CD4-positive, alpha-beta T cell treated with Interleukin-12 subunit alpha and Interleukin-12 subunit beta, for 1 hour (primary cell): ENCODE measurements at regions not wholly inside any gene's neighbourhood (a gene's known extent, or its start where the extent isn't known, plus 50 kb on each side); places are given as distances from the start of the nearest gene placed in this dataset.
"Not testable (repeated sequence)": the region's sequence is repeated elsewhere in the genome, so short reads cannot be mapped to it uniquely, and the experiment has no call there.

Experiments
- DNase-seq: peaks from one replicate; pipeline ENCODE4 v3.0.0-alpha.2; 2020

DNA sequence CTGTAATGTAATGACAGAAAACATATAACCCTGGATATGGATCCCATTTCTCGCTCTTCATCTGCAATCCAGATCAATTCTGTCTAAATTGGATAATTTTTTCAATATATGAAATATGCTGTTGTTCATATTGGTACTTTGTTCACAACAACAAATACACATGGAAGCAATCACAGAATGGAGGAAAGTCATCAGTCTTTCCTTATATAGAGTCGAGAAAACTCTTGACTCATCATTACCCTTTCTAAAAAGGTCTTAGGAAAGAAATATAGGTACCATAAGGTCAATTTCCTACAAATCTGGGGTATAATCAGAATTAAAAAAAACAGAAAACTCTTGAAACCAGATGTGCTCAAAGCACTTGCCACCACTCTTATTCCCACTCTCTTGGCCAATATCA lies 677.6 kb upstream of the ID4 start:
- no peak for DNase-seq

DNA sequence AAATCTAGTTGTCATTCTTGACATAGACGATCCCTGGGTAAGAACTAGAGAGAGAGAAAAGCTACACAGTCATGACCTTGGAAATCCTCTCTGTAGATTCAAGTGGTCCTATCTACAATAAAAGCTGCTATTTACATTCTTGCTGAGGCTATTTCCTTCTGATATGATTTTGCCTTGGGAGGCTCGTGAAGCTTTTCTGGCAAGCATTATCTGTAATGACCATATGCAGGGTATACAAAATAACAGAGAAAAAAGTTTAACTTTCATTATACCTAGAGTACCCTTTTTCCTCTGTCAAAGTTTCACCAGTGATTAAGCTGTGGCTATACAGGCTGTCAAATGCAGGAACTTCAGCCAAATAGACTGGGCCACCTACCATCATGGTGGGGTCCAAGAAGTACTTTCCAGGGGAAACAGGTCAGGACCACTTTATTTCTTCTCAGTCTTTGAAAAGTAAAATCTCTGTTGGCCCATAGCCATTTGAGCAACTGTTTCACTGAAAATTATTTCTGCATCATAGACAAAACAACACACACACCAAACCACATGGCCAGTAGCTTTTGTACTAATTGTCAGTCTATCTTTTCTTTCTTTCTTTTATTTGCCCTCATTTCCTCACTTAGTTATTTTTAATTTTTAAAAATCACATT lies 677.0 kb upstream of the ID4 start:
- no peak for DNase-seq

DNA sequence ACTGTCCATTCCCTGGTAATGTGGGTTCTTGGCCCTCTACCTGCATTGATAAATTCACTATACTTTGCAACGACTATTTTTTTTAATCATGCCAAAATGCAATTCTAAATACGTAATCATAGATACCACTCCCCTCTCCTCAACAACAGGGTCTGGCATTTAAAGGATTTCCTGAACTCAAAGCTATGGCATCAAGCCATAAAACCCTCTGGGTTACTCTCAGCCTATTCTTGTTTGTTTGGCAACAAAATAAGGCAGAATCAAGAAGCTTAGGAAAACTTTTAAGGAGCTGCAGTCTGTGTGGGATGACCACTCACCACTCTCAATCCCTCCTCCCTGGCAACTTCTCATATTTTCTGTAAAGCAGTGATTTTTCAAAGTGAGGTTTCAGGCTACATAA lies 669.9 kb upstream of the ID4 start:
- DNase-seq: no peak

DNA sequence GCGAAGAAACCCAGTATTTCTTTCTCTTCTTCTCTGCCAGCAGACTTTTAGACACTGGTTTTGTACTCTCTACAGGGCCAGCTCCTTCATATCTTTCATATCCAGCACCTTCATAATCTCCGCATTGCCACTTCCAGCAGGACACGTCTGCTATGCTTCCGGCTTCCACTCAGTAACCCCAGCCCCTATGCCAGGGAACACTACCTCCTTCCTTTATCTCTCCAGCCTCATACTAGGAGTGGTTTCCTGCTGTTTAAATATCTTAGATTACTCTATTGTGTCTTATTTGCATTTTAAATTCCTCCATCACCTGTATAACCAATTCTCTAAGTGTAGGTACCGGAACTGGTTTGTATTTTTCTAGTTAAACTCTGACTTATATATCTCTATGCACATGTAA lies 667.8 kb upstream of the ID4 start:
- no peak for DNase-seq

DNA sequence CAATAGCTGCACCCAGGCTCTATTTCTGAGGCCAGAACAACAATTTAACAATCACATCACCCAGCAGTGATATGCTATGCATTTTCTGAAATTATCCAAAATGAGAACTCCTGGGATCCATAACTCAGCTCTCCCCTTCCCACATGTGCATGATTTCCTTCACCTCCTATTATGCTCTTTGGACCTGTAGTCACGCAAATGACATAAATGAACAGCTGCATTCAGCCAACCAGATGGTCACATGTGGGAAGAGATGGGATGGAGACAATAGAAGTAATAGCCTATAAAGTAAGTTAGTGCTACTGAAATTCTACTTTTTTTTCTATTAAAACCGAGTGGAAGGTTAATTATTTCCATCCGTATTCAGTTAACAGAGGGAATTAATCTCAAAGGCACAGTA lies 662.1 kb upstream of the ID4 start:
- no peak for DNase-seq

DNA sequence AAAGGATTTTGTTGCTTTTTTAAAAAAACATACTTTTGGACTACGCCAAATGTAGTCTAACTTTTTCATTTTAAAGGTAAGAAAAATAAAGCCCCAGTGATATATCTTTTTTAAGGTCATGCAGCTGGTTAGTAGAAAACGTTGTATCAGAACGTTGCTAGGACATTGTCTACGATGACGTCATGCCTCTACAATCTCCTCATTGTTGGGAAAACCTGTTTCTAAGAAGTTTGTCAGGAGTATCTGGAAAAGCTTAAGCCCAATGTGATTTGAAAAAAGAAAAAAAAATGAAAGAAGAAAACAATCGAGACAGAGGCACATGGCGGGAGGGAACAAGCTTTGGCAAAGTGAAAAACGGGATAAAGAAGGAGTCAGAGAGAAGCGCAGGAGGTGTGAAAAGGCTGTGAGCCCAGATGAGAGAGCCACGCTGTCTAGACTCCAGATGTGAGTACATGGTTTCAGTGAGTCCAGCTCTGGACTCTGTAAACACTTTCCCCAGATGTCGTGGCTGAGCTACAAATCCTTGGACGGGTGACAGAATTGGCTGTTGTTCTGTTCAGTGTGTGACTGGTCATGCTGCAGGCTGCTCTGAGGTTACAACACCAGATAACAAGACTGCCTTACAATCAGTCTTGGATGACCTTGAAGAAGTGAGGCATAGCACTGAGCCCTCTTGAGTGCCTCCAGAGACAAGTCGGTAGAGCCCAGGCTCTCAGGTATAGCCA lies 656.7 kb upstream of the ID4 start:
- no peak for DNase-seq

DNA sequence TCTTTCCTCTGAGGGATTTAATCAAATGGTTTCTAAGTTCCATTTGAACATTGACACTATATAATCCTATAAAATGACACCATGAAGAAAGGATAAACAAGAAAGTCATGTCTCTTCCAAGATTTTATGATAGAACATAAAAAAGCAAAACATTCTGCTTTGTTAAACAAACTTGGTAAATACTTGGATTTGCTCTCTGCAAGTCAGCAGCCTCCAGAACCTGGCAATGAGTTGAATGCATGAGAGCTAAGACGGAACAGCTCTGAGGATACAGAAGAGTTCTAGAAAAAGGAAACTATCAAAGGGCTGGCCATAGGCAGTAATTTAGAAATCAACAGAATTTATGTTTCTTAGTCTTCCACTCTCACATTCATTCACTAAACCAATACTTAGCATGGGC lies 656.0 kb upstream of the ID4 start:
- DNase-seq: no peak

DNA sequence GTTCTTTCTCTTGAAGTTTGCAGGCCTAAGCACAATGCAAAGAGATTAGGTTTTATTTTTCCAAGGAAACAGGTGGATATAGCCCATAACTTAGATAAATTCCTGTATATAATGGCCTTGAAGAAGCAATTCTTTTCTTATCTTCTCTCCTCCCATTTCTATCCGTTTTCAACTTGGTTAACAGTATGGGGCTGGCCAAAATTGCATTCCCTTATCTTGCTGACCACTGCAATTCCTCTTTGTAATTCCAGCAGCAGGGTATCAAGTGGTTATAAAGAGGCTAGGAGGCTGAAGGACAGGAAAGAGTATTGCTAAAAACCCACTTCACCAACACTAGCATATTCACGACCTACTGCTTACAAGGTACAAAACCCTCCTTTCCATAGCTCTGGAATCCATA lies 643.5 kb upstream of the ID4 start:
- DNase-seq: no peak

DNA sequence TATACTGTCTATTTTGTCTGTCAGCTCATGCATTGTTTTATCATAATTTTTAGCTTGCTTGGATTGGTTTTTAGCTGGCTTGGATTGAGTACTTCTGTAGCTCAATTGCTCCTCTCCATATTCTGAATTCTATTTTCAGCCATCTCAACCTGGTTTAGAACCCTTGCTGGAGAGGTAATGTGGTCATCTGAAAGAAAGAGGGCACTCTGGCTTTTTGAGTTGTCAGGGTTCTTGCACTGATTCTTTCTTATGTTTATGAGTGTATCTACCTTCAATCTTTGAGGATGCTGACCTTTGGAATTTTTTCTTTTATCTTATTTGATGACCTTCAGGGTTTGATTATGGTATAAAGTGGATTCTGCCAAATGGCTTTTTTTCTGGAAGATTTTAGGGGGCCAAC lies 632.7 kb upstream of the ID4 start:
- no peak for DNase-seq

DNA sequence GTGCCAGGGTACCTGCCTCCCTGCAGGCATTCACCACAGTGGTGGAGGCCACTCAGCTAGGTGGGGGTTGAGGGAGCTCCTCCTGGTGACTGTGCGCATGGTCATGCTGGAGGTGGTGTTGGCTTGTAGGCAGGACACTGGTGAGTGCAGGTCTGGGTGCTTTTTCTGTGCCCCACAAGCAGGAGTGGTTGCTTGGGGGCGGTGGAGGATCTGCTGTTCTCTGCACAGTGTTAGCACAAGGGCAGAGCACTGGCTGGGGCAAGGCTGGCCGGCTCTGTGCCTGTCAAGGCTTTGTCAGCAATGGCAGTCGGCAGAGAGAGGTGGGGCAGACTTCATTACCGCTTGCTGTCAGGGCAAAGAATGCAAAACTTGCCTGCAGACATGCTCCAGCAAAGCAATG lies 632.1 kb upstream of the ID4 start:
- no peak for DNase-seq

DNA sequence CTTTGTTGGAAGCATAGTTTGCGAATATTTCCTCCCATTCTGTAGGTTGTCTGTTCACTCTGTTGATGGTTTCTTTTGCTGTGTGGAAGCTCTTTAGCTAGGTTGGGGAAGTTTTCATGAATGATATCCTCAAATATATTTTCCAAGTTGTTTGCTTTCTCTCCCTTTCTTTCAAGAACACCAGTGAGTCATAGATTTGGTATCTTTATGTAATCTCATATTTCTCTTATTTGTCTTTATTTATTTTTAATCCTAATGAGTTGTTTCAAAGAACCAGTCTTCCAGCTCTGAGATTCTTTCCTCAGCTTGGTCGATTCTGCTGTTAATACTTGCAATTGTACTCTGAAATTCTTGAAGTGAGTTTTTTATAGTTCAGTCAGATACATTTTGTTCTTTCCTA lies 628.0 kb upstream of the ID4 start:
- DNase-seq: no peak

DNA sequence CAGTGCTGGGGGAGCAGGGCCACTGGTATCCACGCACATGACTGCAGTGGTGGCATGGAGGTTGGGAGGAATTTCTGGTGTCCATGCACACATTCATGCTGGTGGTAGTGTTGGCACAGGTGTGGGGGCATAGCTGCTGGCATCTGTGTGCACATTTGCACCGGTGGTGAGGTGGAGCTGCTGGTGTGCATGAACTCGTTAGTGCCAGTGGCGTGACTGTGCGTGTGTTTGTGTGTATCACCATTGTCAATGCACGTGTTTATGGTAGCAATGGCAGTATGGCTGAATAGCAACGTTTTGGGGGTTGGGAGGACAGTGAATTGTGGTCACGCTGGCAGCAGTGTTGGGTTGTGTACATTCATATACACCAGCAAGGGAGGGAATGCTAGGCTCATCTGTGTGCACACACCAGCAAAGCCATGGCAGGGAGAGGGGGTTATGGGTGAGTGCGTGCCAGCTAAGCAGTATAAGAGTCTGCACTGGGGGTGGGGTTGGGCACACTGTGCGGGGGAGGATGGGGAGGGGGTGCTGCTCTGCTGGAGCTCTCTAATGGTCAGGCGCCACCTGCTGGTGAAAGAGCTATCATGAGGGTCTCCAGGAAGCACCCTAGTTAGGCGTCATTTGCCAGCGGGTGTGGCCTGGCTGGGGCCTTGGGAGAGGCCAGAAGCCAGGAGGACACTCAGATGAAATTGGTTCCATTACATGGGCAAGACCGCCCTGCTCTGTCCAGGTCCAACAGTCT lies 626.1 kb upstream of the ID4 start:
- DNase-seq: no peak

DNA sequence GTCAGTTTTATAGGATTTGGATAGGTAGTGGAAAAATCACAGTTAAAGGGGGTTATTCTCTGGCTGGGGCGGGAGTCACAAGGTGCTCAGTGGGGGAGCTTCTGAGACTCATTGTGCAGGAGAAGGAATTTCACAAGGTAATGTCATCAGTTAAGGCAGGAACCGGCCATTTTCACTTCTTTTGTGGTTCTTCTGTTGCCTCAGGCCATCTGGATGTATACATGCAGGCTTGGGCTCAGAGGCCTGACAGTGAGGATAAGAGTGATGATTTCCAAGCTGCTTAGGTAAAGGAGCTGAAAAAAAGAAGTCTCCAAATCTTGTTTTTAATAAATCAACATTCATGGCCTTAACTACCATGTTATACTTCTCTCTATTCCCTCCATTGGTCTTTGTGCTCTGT lies 622.9 kb upstream of the ID4 start:
- no peak for DNase-seq

DNA sequence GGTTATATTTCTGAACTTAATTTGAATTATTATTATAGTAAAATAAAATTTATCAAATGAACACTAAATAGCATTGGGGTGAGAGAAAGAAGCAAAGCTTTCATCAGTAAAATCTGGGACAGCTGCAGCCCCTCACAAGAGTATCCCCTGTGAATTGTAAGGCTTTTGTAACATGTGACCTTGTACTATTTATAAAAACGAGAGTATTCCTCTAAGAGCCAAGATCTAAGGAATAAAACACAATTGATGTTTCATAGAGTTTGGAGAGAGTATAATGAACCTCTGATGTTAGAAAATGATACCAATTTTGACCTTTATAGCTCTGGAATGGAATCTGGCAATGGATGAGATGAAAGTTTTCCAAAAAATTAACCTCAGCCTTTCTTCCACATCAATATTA lies 617.2 kb upstream of the ID4 start:
- DNase-seq: no peak

DNA sequence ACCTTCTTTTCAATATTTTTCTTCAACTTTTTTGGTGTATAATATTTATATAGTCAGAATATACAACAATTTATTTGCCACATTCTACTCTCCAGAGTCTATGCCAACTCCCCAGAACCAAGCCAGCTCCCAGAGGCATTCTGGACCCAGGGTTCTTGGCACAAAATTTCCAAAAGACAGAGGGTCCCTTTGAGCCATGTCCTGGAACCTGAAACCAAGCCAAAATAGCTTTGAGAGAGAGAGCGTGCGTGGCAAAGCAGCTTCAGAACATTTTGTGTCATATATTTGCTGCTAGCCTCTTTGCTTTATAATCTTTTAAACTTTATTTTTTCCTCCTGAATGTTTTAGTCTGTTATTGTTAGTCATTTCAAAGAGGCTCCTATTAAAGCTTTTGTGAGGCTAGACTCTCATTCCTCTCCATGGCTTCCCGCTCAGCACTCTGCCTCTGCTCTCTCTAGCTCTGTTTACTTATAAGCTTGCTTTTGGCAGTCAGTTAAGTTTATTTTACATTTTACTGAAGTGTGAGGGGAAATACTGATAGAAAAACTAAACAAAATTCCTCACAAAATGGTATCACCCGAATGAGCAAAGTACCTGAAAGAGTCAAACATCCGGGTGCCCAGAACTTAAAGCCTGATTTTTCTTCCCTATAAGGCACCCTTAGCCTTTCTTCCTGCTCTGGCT lies 605.1 kb upstream of the ID4 start:
- DNase-seq: no peak

DNA sequence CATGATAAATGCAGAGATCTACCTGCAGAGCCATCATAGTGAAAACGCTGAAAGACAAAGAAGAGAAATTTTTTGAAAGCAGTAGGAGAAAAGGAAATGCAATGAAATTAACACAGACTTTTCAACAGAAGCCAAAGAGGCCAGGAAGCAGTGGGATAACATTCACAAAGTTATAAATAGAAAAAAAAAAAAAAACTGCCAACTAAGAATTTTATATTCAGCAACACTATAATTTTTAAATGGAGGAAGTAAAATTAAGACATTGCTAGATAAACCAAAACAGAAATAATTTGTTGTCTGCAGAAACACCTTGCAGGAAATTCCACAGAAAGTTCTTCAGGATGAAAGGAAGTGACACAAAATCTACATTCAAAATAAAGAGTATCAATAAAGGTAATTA lies 591.5 kb upstream of the ID4 start:
- DNase-seq: no peak

DNA sequence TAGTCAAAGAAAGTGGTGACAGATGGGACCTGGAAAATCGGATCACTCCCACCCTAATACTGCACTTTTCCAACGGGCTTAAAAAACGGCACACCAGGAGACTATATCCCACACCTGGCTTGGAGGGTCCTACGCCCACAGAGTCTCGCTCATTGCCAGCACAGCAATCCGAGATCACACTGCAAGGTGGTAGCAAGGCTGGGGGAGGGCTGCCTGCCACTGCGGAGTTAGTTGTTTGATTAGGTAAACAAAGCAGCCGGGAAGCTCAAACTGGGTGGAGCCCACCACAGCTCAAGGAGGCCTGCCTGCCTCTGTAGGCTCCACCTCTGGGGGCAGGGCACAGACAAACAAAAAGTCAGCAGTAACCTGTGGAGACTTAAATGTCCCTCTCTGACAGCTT lies 590.0 kb upstream of the ID4 start:
- DNase-seq: not testable (repeated sequence)

DNA sequence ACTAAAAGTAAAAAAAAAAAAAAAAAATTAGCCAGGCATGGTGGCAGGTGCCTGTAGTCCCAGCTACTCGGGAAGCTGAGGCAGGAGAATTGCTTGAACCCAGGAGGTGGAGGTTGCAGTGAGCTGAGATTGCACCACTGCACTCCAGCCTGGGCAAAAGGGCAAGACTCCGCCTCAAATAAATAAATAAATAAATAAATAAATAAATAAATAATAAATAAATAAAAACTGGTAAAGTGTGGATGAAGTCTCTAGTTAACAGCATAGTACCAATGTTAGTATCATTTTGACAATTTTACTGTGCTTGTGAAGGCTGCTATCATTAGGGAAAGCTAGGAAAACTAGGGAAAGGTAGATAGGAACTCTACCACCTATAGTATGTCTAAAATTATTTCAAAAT lies 581.0 kb upstream of the ID4 start:
- DNase-seq: not testable (repeated sequence)

DNA sequence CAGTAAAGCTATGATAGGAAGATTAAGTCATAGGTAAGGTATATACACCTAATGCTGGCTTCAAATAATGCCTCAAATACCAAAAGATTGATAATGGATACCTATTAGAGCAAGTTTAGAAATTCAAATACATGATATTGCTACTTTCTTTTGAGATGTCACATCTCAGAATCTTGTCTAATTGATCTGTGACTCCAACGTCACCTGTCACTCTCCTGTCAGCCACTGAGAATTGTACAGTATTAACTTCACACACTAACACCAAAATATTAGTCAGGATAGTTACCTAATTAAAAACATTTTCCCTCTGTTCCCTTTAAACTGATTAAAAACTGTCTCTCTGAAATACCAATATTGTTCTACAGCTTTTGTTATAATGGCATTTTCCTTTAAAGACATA lies 575.5 kb upstream of the ID4 start:
- DNase-seq: no peak

DNA sequence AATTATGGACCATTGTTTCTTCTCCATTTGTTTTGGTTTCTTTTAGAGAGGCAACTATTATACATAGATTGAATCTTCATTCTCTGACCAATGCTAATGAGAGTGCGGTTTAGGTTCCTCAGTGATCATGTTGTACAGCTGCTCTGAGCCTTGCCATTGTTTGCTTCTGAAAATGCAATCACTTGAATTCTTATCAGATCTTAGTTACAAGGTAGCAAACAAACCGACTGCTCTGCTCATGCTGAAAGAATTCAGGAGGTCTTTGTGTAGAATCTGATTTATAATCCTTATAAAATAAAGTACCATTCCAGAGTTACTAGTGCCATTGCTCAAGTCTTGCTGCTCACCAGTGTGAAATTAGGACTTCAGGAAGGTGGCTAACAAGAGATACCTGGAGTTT lies 569.1 kb upstream of the ID4 start:
- no peak for DNase-seq

DNA sequence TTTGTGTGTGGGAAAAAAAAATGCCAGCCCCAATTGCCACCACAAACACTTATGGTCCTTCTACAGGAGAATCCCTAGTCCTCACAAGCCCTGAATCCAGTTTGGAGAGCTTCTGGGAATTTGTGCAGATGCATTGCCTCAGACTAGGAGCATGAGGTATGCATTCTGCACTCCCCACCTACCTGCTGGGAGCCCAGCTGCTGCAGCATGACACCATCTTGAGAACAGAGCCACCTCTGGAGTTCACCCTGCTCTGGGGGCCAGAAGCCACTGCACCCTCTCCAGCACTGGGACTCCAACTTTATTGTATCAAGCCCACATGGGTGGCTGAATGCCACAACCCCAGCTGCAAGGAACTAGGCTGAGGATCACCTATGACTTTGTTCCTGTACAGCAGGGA lies 568.5 kb upstream of the ID4 start:
- DNase-seq: no peak

DNA sequence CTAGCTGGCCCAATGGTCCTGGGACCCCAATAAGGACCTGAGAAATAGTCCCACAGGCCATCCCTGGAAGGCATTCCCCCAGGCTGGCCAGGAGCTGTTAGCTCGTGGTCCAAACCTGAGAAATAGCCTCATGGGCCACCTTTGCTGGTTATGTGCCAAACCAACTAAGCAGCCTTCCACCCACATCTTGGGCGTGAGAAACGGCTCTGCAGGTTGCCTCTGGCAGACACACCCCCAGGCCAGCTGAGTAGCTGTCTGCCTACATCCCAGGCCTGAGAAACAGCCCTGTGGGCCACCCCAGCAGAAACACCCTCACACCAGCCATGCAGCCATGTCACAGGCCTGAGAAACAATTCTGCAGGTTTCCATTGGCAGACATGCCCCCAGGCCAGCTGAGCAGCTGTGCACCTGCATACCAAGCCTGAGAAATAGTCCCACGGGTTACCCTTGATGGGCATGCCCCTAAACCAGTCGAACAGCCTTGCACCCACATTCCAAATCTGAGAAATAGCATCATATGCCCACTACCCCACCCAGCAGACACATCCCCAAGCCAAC lies 567.8 kb upstream of the ID4 start:
- DNase-seq: no peak

DNA sequence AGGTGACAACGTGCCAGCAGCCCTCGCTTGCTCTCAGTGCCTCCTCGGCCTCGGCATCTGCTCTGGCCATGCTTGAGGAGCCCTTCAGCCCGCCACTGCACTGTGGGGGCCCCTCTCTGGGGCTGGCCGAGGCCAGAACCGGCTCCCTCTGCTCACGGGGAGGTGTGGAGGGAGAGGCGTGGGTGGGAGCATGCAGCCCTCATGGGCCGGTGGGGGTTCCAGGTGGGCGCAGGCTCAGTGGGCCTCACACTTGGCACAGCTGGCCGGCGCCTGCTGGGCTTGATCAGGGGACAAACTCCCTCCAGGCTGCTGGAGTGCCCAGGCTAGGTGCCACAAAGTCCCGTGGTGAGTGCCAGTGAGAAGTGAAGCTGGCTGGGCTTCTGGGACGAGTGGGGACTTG lies 566.6 kb upstream of the ID4 start:
- no peak for DNase-seq

DNA sequence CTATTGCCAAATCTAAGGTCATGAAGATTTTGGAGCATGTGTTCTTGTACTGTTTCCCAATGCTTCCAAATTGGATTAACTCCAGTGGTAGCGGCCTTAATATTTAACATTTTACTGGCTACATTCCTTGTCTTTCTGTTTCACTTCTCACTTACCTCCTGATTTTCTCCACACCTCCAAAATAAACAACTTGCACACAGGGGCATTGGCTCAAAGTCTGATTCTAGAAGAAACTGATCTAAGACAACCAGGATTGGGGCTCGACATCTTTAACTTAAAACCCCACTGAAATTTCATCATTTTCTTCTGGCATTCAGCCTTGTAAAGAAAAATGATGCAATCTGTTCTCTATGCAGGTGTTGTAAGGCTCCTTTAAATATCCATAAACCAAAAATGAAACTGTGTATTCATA lies 557.9 kb upstream of the ID4 start:
- DNase-seq: no peak
